ENCODE measurements at regions not wholly inside any gene's neighbourhood (a gene's known extent, or its start where the extent isn't known, plus 50 kb on each side); places are given as distances from the start of the nearest gene placed in this dataset.

DNA sequence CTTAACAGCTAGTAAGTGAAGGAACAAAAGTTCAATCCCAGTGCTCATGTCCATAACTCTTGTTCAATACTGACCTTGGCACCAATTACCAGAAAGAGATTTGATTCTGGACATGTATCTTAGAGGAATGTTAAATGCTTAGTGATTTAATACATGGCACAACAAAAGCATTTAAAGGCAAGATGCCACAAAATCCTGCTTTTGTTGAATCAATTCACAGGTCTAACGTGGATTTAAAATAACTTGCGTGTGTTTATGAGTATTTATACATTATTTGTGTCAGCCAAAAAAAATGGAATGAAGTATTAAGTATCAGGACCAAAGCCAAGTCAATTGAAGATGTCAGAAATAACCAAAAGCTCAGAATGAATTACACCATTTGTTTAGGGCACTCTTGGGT lies 85.4 kb upstream of the GIMD1 start:
- no TSS peak for BruUV-seq (replicated peaks)
- no peak for ATAC-seq
- Histone ChIP-seq H3K36me3 (ENCODE audit: control insufficient read depth, insufficient read depth, low read length) (no peaks in the 10 kb centered on the region), H3K4me3 (ENCODE audit: low read depth in 2 of 2, low read length in 2 of 2) (no peak overlapping the region), H3K27ac (ENCODE audit: low read length) (no peak overlapping the region), H3K9me3 (ENCODE audit: control insufficient read depth, insufficient read depth, low read depth, low read length) (no peaks in the 10 kb centered on the region), H3K4me1 (ENCODE audit: control insufficient read depth, insufficient read depth, low read length) (no peaks in the 10 kb centered on the region), H3K27me3 (ENCODE audit: control insufficient read depth, insufficient read depth, low read length) (no peaks in the 10 kb centered on the region)
- POLR2A ChIA-PET: no interaction called here
- TF ChIP-seq, protein P1, sequence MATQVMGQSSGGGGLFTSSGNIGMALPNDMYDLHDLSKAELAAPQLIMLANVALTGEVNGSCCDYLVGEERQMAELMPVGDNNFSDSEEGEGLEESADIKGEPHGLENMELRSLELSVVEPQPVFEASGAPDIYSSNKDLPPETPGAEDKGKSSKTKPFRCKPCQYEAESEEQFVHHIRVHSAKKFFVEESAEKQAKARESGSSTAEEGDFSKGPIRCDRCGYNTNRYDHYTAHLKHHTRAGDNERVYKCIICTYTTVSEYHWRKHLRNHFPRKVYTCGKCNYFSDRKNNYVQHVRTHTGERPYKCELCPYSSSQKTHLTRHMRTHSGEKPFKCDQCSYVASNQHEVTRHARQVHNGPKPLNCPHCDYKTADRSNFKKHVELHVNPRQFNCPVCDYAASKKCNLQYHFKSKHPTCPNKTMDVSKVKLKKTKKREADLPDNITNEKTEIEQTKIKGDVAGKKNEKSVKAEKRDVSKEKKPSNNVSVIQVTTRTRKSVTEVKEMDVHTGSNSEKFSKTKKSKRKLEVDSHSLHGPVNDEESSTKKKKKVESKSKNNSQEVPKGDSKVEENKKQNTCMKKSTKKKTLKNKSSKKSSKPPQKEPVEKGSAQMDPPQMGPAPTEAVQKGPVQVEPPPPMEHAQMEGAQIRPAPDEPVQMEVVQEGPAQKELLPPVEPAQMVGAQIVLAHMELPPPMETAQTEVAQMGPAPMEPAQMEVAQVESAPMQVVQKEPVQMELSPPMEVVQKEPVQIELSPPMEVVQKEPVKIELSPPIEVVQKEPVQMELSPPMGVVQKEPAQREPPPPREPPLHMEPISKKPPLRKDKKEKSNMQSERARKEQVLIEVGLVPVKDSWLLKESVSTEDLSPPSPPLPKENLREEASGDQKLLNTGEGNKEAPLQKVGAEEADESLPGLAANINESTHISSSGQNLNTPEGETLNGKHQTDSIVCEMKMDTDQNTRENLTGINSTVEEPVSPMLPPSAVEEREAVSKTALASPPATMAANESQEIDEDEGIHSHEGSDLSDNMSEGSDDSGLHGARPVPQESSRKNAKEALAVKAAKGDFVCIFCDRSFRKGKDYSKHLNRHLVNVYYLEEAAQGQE (IDR thresholded peaks at IDR 0.05; ENCODE audit: insufficient read depth in 1 of 2, low read depth in 2 of 2, low read length in 1 of 2): no peak
- TF ChIP-seq TCF7L2 (IDR thresholded peaks at IDR 0.05; ENCODE audit: low read depth, low read length) (no peak), POLR2AphosphoS5 (IDR thresholded peaks at IDR 0.05; ENCODE audit: low read depth, low read length) (no peak), SIN3A (IDR thresholded peaks at IDR 0.05; ENCODE audit: borderline replicate concordance, insufficient read depth, low read depth, low read length) (no peak)
- TF ChIP-seq, protein P2, sequence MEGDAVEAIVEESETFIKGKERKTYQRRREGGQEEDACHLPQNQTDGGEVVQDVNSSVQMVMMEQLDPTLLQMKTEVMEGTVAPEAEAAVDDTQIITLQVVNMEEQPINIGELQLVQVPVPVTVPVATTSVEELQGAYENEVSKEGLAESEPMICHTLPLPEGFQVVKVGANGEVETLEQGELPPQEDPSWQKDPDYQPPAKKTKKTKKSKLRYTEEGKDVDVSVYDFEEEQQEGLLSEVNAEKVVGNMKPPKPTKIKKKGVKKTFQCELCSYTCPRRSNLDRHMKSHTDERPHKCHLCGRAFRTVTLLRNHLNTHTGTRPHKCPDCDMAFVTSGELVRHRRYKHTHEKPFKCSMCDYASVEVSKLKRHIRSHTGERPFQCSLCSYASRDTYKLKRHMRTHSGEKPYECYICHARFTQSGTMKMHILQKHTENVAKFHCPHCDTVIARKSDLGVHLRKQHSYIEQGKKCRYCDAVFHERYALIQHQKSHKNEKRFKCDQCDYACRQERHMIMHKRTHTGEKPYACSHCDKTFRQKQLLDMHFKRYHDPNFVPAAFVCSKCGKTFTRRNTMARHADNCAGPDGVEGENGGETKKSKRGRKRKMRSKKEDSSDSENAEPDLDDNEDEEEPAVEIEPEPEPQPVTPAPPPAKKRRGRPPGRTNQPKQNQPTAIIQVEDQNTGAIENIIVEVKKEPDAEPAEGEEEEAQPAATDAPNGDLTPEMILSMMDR (IDR thresholded peaks at IDR 0.05): no peak
- in situ Hi-C loops (cut with HindIII; ENCODE audit: low pct_unique_long_range_greater_than_20kb, low sequenced_read_pairs) (no loop called here), intact Hi-C loops (cut with micrococcal nuclease; ENCODE audit: unreplicated experiment) (no loop called here)
- CTCF ChIA-PET: no interaction called here
- no peak for DNase-seq (ENCODE audit: low read depth, low spot score)

DNA sequence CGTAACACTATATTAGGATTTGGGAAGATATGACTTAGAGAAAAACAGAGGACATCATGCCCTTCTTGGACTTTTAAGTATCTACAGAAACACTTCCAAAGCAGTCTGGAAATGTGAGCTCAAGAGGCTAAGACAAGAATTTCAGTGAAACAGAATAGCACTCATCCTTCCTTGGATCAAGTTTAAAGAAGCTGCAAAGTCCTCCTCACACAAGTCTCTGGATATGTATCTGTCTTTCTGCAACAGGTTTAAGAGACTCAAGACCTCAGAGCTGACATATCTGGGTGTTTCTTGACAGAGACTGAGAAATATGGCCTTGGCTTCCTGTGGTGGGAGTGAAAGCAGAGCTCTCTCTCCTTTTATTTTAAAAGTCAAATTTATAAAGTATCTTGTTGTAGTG lies 82.5 kb upstream of the GIMD1 start:
- no TSS peak for BruUV-seq (replicated peaks)
- no peak for TF ChIP-seq TCF7L2 (IDR thresholded peaks at IDR 0.05; ENCODE audit: low read depth, low read length)
- no peak for TF ChIP-seq POLR2AphosphoS5 (IDR thresholded peaks at IDR 0.05; ENCODE audit: low read depth, low read length)
- TF ChIP-seq SIN3A (IDR thresholded peaks at IDR 0.05; ENCODE audit: borderline replicate concordance, insufficient read depth, low read depth, low read length): no peak
- TF ChIP-seq, protein P1 (IDR thresholded peaks at IDR 0.05; ENCODE audit: insufficient read depth in 1 of 2, low read depth in 2 of 2, low read length in 1 of 2): no peak
- TF ChIP-seq, protein P2 (IDR thresholded peaks at IDR 0.05): no peak
- in situ Hi-C loops (cut with HindIII; ENCODE audit: low pct_unique_long_range_greater_than_20kb, low sequenced_read_pairs): no loop called here

More for the DNA sequence above, 82.5 kb upstream of the GIMD1 start:
- Histone ChIP-seq H3K27me3 (ENCODE audit: control insufficient read depth, insufficient read depth, low read length) (no peaks in the 10 kb centered on the region), H3K4me1 (ENCODE audit: control insufficient read depth, insufficient read depth, low read length) (no peaks in the 10 kb centered on the region), H3K27ac (ENCODE audit: low read length) (no peak overlapping the region), H3K9me3 (ENCODE audit: control insufficient read depth, insufficient read depth, low read depth, low read length) (no peaks in the 10 kb centered on the region), H3K4me3 (ENCODE audit: low read depth in 2 of 2, low read length in 2 of 2) (no peak overlapping the region), H3K36me3 (ENCODE audit: control insufficient read depth, insufficient read depth, low read length) (no peaks in the 10 kb centered on the region)
- ChIA-PET CTCF (no interaction called here), POLR2A (no interaction called here)
- intact Hi-C loops (cut with micrococcal nuclease; ENCODE audit: unreplicated experiment): no loop called here
- ATAC-seq (no peak), DNase-seq (ENCODE audit: low read depth, low spot score) (no peak)

Data from Panc1 (cell line).